ENCODE measurements at regions not wholly inside any gene's neighbourhood (a gene's known extent, or its start where the extent isn't known, plus 50 kb on each side); places are given as distances from the start of the nearest gene placed in this dataset.

DNA sequence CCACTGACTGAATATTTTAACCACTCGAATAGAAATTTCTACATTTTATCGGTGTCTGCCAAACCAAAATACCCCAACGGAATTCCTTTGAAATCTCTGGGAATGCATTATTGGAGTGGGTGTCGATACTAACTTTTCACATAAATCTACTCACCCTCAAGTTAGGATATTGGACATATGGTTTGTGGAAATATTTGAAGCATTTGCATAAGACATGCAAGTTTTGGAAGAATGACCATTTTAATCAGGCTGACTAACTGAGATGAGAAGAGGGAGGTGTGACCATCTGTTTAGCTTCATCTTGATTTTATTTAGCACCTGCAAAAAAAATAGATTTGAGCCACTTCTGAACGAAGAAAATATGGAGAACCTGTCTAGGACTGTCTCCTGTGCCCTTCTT is 61.2 kb downstream of the KLF6 start:
- no peaks in the 10 kb centered on the region for H3K27me3 ChIP-seq (ENCODE audit: insufficient read depth, low read depth, severe bottlenecking)
- no peak overlapping the region for H3K4me3 ChIP-seq (ENCODE audit: low read depth, low read length)
- TF ChIP-seq CTCF (IDR thresholded peaks at IDR 0.05; ENCODE audit: low read depth, low read length): no peak
- DNase-seq: no peak
- H3K27ac ChIP-seq: no peak overlapping the region
- H3K9me3 ChIP-seq (ENCODE audit: severe bottlenecking): no peaks in the 10 kb centered on the region
- H3K36me3 ChIP-seq: no peaks in the 10 kb centered on the region

DNA sequence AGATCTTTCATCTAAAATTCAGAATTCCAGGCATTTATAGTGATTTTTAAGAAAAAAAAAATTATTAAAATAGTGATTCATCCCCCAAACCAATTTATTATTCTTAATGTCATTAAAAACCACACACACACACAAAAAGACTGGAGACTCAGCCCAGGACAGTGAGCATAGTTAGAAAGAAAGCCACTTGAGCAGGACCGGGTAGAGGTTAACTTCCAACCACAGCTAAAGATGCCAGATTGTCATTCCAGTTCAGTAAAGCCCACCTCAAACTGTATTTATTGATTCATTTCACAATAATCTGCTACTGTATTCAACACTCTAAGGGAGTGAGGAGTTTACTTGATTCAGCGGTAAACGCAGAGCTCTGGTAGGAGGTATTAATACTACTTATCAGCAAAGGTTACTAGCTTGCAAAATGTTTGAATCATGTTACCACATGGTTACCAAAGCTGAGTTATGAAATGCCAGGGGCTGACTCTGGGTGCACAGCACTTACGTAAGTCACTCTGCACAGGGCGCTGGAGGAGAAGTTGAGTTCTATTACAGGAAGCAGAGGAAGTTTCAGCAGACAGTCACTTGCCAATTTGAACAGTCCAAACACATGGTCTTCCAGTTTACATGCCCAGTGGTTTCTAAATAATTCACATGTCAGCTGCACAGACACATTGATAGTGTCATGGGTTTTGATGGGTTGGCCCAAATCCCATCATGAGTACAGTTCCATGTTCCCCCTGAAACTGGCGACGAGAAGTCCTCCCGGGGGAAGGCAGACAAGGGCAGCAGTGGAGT is 64.6 kb downstream of the KLF6 start:
- no peaks in the 10 kb centered on the region for H3K9me3 ChIP-seq (ENCODE audit: severe bottlenecking)
- no peak overlapping the region for H3K27ac ChIP-seq
- no peak for DNase-seq
- H3K4me3 ChIP-seq (ENCODE audit: low read depth, low read length): no peak overlapping the region
- TF ChIP-seq CTCF (IDR thresholded peaks at IDR 0.05; ENCODE audit: low read depth, low read length): no peak
- no peaks in the 10 kb centered on the region for H3K27me3 ChIP-seq (ENCODE audit: insufficient read depth, low read depth, severe bottlenecking)
- H3K36me3 ChIP-seq: no peaks in the 10 kb centered on the region

DNA sequence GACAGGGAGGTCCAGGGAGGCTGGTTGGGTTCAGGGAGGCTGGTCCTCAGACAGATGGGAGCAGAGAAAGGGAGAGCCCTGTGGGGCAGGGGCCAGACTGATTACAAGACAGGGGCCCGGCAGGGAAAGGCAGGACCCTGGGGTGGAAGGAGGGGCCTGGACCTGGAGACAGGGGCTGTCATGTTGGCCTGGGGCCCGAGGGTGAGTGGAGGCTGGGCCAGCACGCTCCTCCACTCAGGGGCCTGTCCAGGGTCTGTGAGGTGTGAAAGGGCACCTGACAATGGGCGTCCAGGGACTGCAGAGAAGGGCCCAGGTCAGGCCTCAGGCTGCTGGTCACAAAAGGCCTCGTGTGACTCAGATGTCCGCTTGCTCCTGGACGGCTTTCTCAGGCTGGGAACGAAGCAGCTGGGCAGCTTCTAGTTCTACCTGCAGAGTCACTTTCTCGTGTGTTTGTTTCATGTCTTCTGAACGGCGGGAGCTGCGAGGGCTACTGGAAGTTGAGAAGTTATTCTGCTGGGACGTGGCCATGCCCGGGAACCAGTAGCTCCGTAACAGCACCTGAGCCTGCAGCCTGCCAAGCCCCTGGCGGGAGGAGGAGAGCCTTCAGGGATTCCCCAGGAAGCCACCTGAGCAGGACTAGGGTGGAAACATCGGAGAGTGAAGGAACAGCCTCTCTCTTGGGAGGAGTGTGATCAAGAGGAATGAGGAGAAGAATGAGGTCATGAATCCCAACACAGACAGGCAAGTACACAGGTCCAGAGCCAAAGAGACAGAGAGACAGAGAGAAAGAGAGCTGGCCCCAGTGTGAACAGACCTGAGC is 65.8 kb downstream of the KLF6 start:
- no peaks in the 10 kb centered on the region for H3K36me3 ChIP-seq
- no peak for DNase-seq
- no peak for TF ChIP-seq CTCF (IDR thresholded peaks at IDR 0.05; ENCODE audit: low read depth, low read length)
- no peak overlapping the region for H3K4me3 ChIP-seq (ENCODE audit: low read depth, low read length)
- H3K27ac ChIP-seq: no peak overlapping the region
- H3K9me3 ChIP-seq (ENCODE audit: severe bottlenecking): no peaks in the 10 kb centered on the region
- H3K27me3 ChIP-seq (ENCODE audit: insufficient read depth, low read depth, severe bottlenecking): no peaks in the 10 kb centered on the region

GRCh38 chr10:3716093-3716492 is 68.9 kb downstream of the KLF6 start:
- Histone ChIP-seq H3K36me3 (no peaks in the 10 kb centered on the region), H3K27ac (no peak overlapping the region), H3K9me3 (ENCODE audit: severe bottlenecking) (no peaks in the 10 kb centered on the region), H3K27me3 (ENCODE audit: insufficient read depth, low read depth, severe bottlenecking) (no peaks in the 10 kb centered on the region), H3K4me3 (ENCODE audit: low read depth, low read length) (no peak overlapping the region)
- TF ChIP-seq CTCF (IDR thresholded peaks at IDR 0.05; ENCODE audit: low read depth, low read length): no peak
- DNase-seq: no peak

DNA sequence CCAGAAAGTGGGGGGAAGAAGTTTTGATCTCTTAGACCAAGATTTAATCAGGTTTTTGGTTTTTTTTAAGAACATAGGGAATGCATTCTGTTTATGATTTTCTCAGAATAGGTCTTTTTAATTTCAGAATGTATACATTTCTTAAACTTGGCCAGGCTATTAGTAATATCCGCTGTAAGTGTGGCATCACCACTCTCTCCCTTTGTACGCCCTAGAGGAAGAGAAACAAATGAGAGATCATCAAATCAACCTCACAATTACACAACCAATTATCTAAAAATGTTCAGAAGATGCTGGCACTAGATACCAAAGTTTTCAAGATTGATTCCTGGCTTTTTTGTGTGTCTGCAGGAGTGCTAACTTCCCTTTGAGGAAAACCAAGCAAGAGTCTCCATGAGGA is 70.0 kb downstream of the KLF6 start:
- H3K4me3 ChIP-seq (ENCODE audit: low read depth, low read length): no peak overlapping the region
- H3K36me3 ChIP-seq: no peaks in the 10 kb centered on the region
- H3K9me3 ChIP-seq (ENCODE audit: severe bottlenecking): no peaks in the 10 kb centered on the region
- no peak for DNase-seq
- H3K27ac ChIP-seq: no peak overlapping the region
- TF ChIP-seq CTCF (IDR thresholded peaks at IDR 0.05; ENCODE audit: low read depth, low read length): no peak
- no peaks in the 10 kb centered on the region for H3K27me3 ChIP-seq (ENCODE audit: insufficient read depth, low read depth, severe bottlenecking)

All from WERI-Rb-1 (cell line).